Limb (tissue), 2 donors: ENCODE measurements at regions not wholly inside any gene's neighbourhood (a gene's known extent, or its start where the extent isn't known, plus 50 kb on each side); places are given as distances from the start of the nearest gene placed in this dataset.

Experiments
- DNase-seq, 2 donors: peaks; one replicate each; pipeline ENCODE4 v3.0.0-alpha.2; 2016; ENCODE audit errors: extremely low spot score in 2 of 2

- no peak for DNase-seq
Measured at GRCh38 chr3:76063019-76063418, 277.7 kb upstream of the ZNF717 start.

GRCh38 chr3:76063811-76064210, 278.5 kb upstream of the ZNF717 start:
- DNase-seq, result no peak

- DNase-seq, result no peak
Measured at GRCh38 chr3:76065964-76066363, 280.6 kb upstream of the ZNF717 start.

GRCh38 chr3:76078101-76078500, 292.8 kb upstream of the ZNF717 start:
- no peak for DNase-seq

GRCh38 chr3:76083992-76084391, 298.6 kb upstream of the ZNF717 start:
- DNase-seq, result no peak

- DNase-seq, result no peak
Measured at GRCh38 chr3:76096036-76096435, 310.7 kb upstream of the ZNF717 start.

- no peak for DNase-seq
Measured at GRCh38 chr3:76096836-76097588, 311.7 kb upstream of the ZNF717 start.

- DNase-seq, result no peak
Measured at GRCh38 chr3:76097589-76097969, 312.2 kb upstream of the ZNF717 start.

GRCh38 chr3:76099956-76100355, 314.6 kb upstream of the ZNF717 start:
- no peak for DNase-seq

GRCh38 chr3:76107935-76108570, 322.7 kb upstream of the ZNF717 start:
- DNase-seq, result peak in 1 of 2 donors; percentile 58

GRCh38 chr3:76111808-76112207, 326.5 kb upstream of the ZNF717 start:
- DNase-seq, result no peak

- DNase-seq, result no peak
Measured at GRCh38 chr3:76122007-76122406, 336.7 kb upstream of the ZNF717 start.

- no peak for DNase-seq
Measured at GRCh38 chr3:76129441-76129840, 344.1 kb upstream of the ZNF717 start.

- no peak for DNase-seq
Measured at GRCh38 chr3:76131396-76132153, 346.2 kb upstream of the ZNF717 start.

GRCh38 chr3:76132154-76132470, 346.8 kb upstream of the ZNF717 start:
- DNase-seq, result no peak

GRCh38 chr3:76134166-76134565, 348.8 kb upstream of the ZNF717 start:
- no peak for DNase-seq

- DNase-seq, result no peak
Measured at GRCh38 chr3:76138921-76139320, 353.6 kb upstream of the ZNF717 start.

GRCh38 chr3:76147846-76148245, 362.5 kb upstream of the ZNF717 start:
- no peak for DNase-seq

- no peak for DNase-seq
Measured at GRCh38 chr3:76152028-76152427, 366.7 kb upstream of the ZNF717 start.

GRCh38 chr3:76161856-76162255, 376.5 kb upstream of the ZNF717 start:
- no peak for DNase-seq

GRCh38 chr3:76171647-76172046, 386.3 kb upstream of the ZNF717 start:
- no peak for DNase-seq

GRCh38 chr3:76177610-76178009, 392.3 kb upstream of the ZNF717 start:
- DNase-seq, result no peak

GRCh38 chr3:76178412-76178811, 393.1 kb upstream of the ZNF717 start:
- no peak for DNase-seq
